Stimulated activated CD8-positive, alpha-beta memory T cell treated with anti-CD3 and anti-CD28 coated beads, Interleukin-4, amount 100 ng/mL, for 24 hours (primary cell): ENCODE measurements at regions not wholly inside any gene's neighbourhood (a gene's known extent, or its start where the extent isn't known, plus 50 kb on each side); places are given as distances from the start of the nearest gene placed in this dataset.

Experiments
- DNase-seq: peaks from one replicate; pipeline ENCODE4 v3.0.0-alpha.2; 2020; ENCODE audit warnings: low read depth

GRCh38 chr4:108272561-108272960, 103.8 kb upstream of the LEF1 start:
- no peak for DNase-seq

- DNase-seq: no peak
Observed at GRCh38 chr4:108272046-108272445, 103.3 kb upstream of the LEF1 start.

GRCh38 chr4:108270466-108271450, 102.0 kb upstream of the LEF1 start:
- DNase-seq: no peak

- no peak for DNase-seq
Observed at GRCh38 chr4:108264693-108265092, 96.0 kb upstream of the LEF1 start.

- no peak for DNase-seq
Observed at GRCh38 chr4:108263057-108263456, 94.3 kb upstream of the LEF1 start.

GRCh38 chr4:108261026-108261425, 92.3 kb upstream of the LEF1 start:
- no peak for DNase-seq

- no peak for DNase-seq
Observed at GRCh38 chr4:108256538-108256937, 87.8 kb upstream of the LEF1 start.

GRCh38 chr4:108255203-108255747, 86.5 kb upstream of the LEF1 start:
- no peak for DNase-seq

GRCh38 chr4:108249397-108249796, 80.7 kb upstream of the LEF1 start:
- DNase-seq: no peak

- DNase-seq: no peak
Observed at GRCh38 chr4:108247387-108248049, 78.8 kb upstream of the LEF1 start.

GRCh38 chr4:108244606-108245005, 75.9 kb upstream of the LEF1 start:
- no peak for DNase-seq

- DNase-seq: no peak
Observed at GRCh38 chr4:108240366-108240765, 71.6 kb upstream of the LEF1 start.

- no peak for DNase-seq
Observed at GRCh38 chr4:108237693-108238092, 69.0 kb upstream of the LEF1 start.

- no peak for DNase-seq
Observed at GRCh38 chr4:108236264-108236663, 67.5 kb upstream of the LEF1 start.

- no peak for DNase-seq
Observed at GRCh38 chr4:108227923-108228322, 59.2 kb upstream of the LEF1 start.

- DNase-seq: no peak
Observed at GRCh38 chr4:108224611-108225053, 55.9 kb upstream of the LEF1 start.

GRCh38 chr4:108223313-108223712, 54.6 kb upstream of the LEF1 start:
- DNase-seq: no peak

- no peak for DNase-seq
Observed at GRCh38 chr4:108219998-108220397, 51.3 kb upstream of the LEF1 start.
